ENCODE measurements at regions not wholly inside any gene's neighbourhood (a gene's known extent, or its start where the extent isn't known, plus 50 kb on each side); places are given as distances from the start of the nearest gene placed in this dataset.

GRCh38 chr4:19823781-19824180 is 427.9 kb upstream of the SLIT2 start:
- no peaks in the 10 kb centered on the region for H3K36me3 ChIP-seq (ENCODE audit: control insufficient read depth in 2 of 2, insufficient read depth in 2 of 2, low read length in 2 of 2)
- H3K27ac ChIP-seq (ENCODE audit: low read depth in 2 of 2, low read length in 2 of 2), result no peak overlapping the region
- no peak overlapping the region for H3K4me3 ChIP-seq (ENCODE audit: low read length in 2 of 2)
- H3K9ac ChIP-seq (ENCODE audit: low read depth in 1 of 2, low read length in 2 of 2), result no peak overlapping the region
- no peaks in the 10 kb centered on the region for H3K27me3 ChIP-seq (ENCODE audit: control insufficient read depth in 2 of 2, insufficient read depth in 2 of 2, low read length in 2 of 2)
- H3K4me1 ChIP-seq (ENCODE audit: control insufficient read depth in 2 of 2, insufficient read depth in 2 of 2, low read length in 2 of 2), result no peaks in the 10 kb centered on the region
- no peaks in the 10 kb centered on the region for H3K9me3 ChIP-seq (ENCODE audit: control insufficient read depth in 2 of 2, low read length in 2 of 2)

DNA sequence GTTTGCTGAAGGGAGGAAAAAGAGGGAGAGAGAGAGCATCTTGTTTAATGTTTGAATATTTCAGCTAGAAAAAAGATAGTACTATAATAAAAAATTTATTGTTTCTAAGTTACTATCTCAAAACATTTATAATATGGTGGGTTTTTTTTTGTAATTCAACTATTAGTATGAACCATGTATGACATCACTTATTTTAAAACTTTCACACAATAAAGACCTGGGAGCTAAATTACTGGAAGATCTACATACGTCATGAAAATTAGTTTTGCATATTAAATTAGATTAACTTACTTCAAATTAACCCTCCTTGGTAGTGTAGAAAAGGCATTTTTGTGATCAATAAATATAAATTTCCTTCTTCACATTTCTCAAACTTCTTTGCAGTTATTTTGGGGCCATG is 432.0 kb upstream of the SLIT2 start:
- Histone ChIP-seq H3K27me3 (ENCODE audit: control insufficient read depth in 2 of 2, insufficient read depth in 2 of 2, low read length in 2 of 2) (no peaks in the 10 kb centered on the region), H3K4me1 (ENCODE audit: control insufficient read depth in 2 of 2, insufficient read depth in 2 of 2, low read length in 2 of 2) (no peaks in the 10 kb centered on the region), H3K9ac (ENCODE audit: low read depth in 1 of 2, low read length in 2 of 2) (no peak overlapping the region), H3K4me3 (ENCODE audit: low read length in 2 of 2) (no peak overlapping the region), H3K36me3 (ENCODE audit: control insufficient read depth in 2 of 2, insufficient read depth in 2 of 2, low read length in 2 of 2) (no peaks in the 10 kb centered on the region), H3K9me3 (ENCODE audit: control insufficient read depth in 2 of 2, low read length in 2 of 2) (no peaks in the 10 kb centered on the region), H3K27ac (ENCODE audit: low read depth in 2 of 2, low read length in 2 of 2) (no peak overlapping the region)

DNA sequence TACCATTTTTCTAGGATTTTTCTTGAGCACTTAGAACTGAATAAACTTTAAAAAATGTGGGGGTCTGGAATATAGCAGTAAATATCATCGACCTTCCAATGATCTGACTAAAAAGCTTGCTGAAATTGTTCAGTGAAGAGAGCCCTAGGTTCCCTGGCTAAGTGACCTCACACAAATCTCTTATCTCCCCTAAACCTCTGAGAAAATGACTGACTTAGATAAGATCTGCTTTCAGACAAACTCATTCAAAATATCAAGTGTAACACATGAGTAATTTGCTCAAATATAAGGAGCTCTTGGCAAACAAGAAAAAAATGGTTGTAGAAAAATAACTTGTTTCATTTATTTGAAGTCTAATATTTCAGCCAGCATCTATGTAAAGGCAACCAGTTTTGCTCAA is 441.7 kb upstream of the SLIT2 start:
- no peak overlapping the region for H3K9ac ChIP-seq (ENCODE audit: low read depth in 1 of 2, low read length in 2 of 2)
- no peaks in the 10 kb centered on the region for H3K4me1 ChIP-seq (ENCODE audit: control insufficient read depth in 2 of 2, insufficient read depth in 2 of 2, low read length in 2 of 2)
- no peaks in the 10 kb centered on the region for H3K27me3 ChIP-seq (ENCODE audit: control insufficient read depth in 2 of 2, insufficient read depth in 2 of 2, low read length in 2 of 2)
- H3K36me3 ChIP-seq (ENCODE audit: control insufficient read depth in 2 of 2, insufficient read depth in 2 of 2, low read length in 2 of 2), result no peaks in the 10 kb centered on the region
- H3K9me3 ChIP-seq (ENCODE audit: control insufficient read depth in 2 of 2, low read length in 2 of 2), result no peaks in the 10 kb centered on the region
- H3K4me3 ChIP-seq (ENCODE audit: low read length in 2 of 2), result no peak overlapping the region
- no peak overlapping the region for H3K27ac ChIP-seq (ENCODE audit: low read depth in 2 of 2, low read length in 2 of 2)

GRCh38 chr4:19807505-19807904 is 444.2 kb upstream of the SLIT2 start:
- H3K4me3 ChIP-seq (ENCODE audit: low read length in 2 of 2), result no peak overlapping the region
- no peaks in the 10 kb centered on the region for H3K36me3 ChIP-seq (ENCODE audit: control insufficient read depth in 2 of 2, insufficient read depth in 2 of 2, low read length in 2 of 2)
- H3K4me1 ChIP-seq (ENCODE audit: control insufficient read depth in 2 of 2, insufficient read depth in 2 of 2, low read length in 2 of 2), result no peaks in the 10 kb centered on the region
- no peak overlapping the region for H3K27ac ChIP-seq (ENCODE audit: low read depth in 2 of 2, low read length in 2 of 2)
- no peaks in the 10 kb centered on the region for H3K27me3 ChIP-seq (ENCODE audit: control insufficient read depth in 2 of 2, insufficient read depth in 2 of 2, low read length in 2 of 2)
- no peaks in the 10 kb centered on the region for H3K9me3 ChIP-seq (ENCODE audit: control insufficient read depth in 2 of 2, low read length in 2 of 2)
- H3K9ac ChIP-seq (ENCODE audit: low read depth in 1 of 2, low read length in 2 of 2), result no peak overlapping the region

GRCh38 chr4:19806865-19807264 is 444.8 kb upstream of the SLIT2 start:
- H3K4me1 ChIP-seq (ENCODE audit: control insufficient read depth in 2 of 2, insufficient read depth in 2 of 2, low read length in 2 of 2), result no peaks in the 10 kb centered on the region
- H3K9me3 ChIP-seq (ENCODE audit: control insufficient read depth in 2 of 2, low read length in 2 of 2), result no peaks in the 10 kb centered on the region
- H3K9ac ChIP-seq (ENCODE audit: low read depth in 1 of 2, low read length in 2 of 2), result no peak overlapping the region
- H3K27ac ChIP-seq (ENCODE audit: low read depth in 2 of 2, low read length in 2 of 2), result no peak overlapping the region
- no peaks in the 10 kb centered on the region for H3K36me3 ChIP-seq (ENCODE audit: control insufficient read depth in 2 of 2, insufficient read depth in 2 of 2, low read length in 2 of 2)
- H3K4me3 ChIP-seq (ENCODE audit: low read length in 2 of 2), result no peak overlapping the region
- no peaks in the 10 kb centered on the region for H3K27me3 ChIP-seq (ENCODE audit: control insufficient read depth in 2 of 2, insufficient read depth in 2 of 2, low read length in 2 of 2)

- Histone ChIP-seq H3K9me3 (ENCODE audit: control insufficient read depth in 2 of 2, low read length in 2 of 2) (no peaks in the 10 kb centered on the region), H3K36me3 (ENCODE audit: control insufficient read depth in 2 of 2, insufficient read depth in 2 of 2, low read length in 2 of 2) (no peaks in the 10 kb centered on the region), H3K27me3 (ENCODE audit: control insufficient read depth in 2 of 2, insufficient read depth in 2 of 2, low read length in 2 of 2) (no peaks in the 10 kb centered on the region), H3K27ac (ENCODE audit: low read depth in 2 of 2, low read length in 2 of 2) (no peak overlapping the region), H3K4me1 (ENCODE audit: control insufficient read depth in 2 of 2, insufficient read depth in 2 of 2, low read length in 2 of 2) (no peaks in the 10 kb centered on the region), H3K4me3 (ENCODE audit: low read length in 2 of 2) (no peak overlapping the region), H3K9ac (ENCODE audit: low read depth in 1 of 2, low read length in 2 of 2) (no peak overlapping the region)
Measured at GRCh38 chr4:19803406-19803805, 448.3 kb upstream of the SLIT2 start.

DNA sequence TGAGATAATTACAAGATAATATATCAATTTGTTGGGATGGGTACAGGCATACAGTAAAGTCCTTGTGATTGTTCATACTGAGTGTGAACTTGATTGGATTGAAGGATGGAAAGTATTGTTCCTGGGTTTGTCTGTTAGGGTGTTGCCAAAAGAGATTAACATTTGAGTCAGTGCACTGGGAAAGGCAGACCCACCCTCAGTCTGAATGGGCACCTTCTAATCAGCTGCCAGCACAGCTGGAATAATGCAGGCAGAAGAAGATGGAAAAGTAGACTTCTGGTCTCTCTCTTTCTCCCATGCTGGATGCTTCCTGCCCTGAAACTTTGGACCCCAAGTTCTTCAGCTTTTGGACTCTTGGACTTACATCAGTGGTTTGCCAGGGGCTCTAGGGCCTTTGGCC is 457.9 kb upstream of the SLIT2 start:
- Histone ChIP-seq H3K36me3 (ENCODE audit: control insufficient read depth in 2 of 2, insufficient read depth in 2 of 2, low read length in 2 of 2) (no peaks in the 10 kb centered on the region), H3K9me3 (ENCODE audit: control insufficient read depth in 2 of 2, low read length in 2 of 2) (no peaks in the 10 kb centered on the region), H3K4me3 (ENCODE audit: low read length in 2 of 2) (no peak overlapping the region), H3K27ac (ENCODE audit: low read depth in 2 of 2, low read length in 2 of 2) (no peak overlapping the region), H3K9ac (ENCODE audit: low read depth in 1 of 2, low read length in 2 of 2) (no peak overlapping the region), H3K27me3 (ENCODE audit: control insufficient read depth in 2 of 2, insufficient read depth in 2 of 2, low read length in 2 of 2) (no peaks in the 10 kb centered on the region), H3K4me1 (ENCODE audit: control insufficient read depth in 2 of 2, insufficient read depth in 2 of 2, low read length in 2 of 2) (no peaks in the 10 kb centered on the region)

DNA sequence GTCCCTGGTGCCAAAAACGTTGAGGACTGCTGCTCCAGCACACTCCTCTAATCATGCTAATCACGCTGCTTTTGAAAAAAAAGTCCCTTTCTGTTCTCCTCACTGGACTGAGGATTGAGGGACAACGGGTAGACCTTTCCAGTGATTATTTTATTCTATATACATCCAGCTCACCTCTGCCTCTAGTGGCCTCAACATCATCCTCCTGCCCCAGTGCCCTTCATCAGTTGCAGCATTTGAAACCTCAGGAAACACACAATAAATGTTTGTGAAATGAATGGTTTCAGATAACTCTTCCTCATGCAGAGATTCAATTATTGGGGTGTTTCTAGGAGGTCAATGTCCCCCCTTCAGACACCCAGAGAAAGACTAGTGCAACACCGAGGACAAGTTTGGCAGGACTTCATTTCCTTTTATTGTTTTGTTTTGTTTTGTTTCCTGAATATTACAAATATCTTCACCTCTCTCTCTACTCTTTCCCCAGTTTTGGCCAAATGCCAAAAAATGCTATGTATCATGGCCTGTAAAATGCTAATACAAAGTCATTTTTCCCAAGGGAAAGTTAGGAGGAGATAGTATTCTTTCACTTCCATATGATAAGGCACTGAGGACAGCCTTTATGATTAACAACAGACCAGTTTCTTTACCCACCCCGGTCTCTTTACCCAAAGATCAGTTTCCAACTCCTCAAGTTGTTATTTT is 460.1 kb upstream of the SLIT2 start:
- H3K27ac ChIP-seq (ENCODE audit: low read depth in 2 of 2, low read length in 2 of 2), result no peak overlapping the region
- H3K4me3 ChIP-seq (ENCODE audit: low read length in 2 of 2), result no peak overlapping the region
- no peaks in the 10 kb centered on the region for H3K4me1 ChIP-seq (ENCODE audit: control insufficient read depth in 2 of 2, insufficient read depth in 2 of 2, low read length in 2 of 2)
- H3K36me3 ChIP-seq (ENCODE audit: control insufficient read depth in 2 of 2, insufficient read depth in 2 of 2, low read length in 2 of 2), result no peaks in the 10 kb centered on the region
- no peaks in the 10 kb centered on the region for H3K9me3 ChIP-seq (ENCODE audit: control insufficient read depth in 2 of 2, low read length in 2 of 2)
- no peak overlapping the region for H3K9ac ChIP-seq (ENCODE audit: low read depth in 1 of 2, low read length in 2 of 2)
- no peaks in the 10 kb centered on the region for H3K27me3 ChIP-seq (ENCODE audit: control insufficient read depth in 2 of 2, insufficient read depth in 2 of 2, low read length in 2 of 2)

DNA sequence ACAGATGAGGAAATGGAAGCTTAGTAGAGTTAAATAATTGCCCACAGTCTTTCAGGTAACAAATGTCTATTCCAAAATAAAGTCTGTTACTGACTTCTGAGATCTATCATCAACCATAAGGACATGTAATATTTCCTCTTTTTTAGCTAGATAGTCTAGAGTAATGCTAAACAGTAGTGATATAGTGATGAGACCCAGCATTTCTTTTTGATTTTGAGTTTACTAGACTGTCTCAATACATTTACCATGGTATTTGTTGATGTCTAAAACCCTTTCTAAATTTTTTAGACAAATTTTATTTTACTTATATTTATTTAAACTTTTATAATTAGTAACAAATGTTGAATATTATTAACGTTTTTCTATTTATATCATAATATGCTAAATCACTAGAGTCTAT is 465.1 kb upstream of the SLIT2 start:
- Histone ChIP-seq H3K9me3 (ENCODE audit: control insufficient read depth in 2 of 2, low read length in 2 of 2) (peaks cover 0 to 3% of the 10 kb centered on the region in 2 donors), H3K36me3 (ENCODE audit: control insufficient read depth in 2 of 2, insufficient read depth in 2 of 2, low read length in 2 of 2) (no peaks in the 10 kb centered on the region), H3K4me1 (ENCODE audit: control insufficient read depth in 2 of 2, insufficient read depth in 2 of 2, low read length in 2 of 2) (no peaks in the 10 kb centered on the region), H3K27ac (ENCODE audit: low read depth in 2 of 2, low read length in 2 of 2) (no peak overlapping the region), H3K4me3 (ENCODE audit: low read length in 2 of 2) (no peak overlapping the region), H3K27me3 (ENCODE audit: control insufficient read depth in 2 of 2, insufficient read depth in 2 of 2, low read length in 2 of 2) (no peaks in the 10 kb centered on the region), H3K9ac (ENCODE audit: low read depth in 1 of 2, low read length in 2 of 2) (no peak overlapping the region)

- Histone ChIP-seq H3K9ac (ENCODE audit: low read depth in 1 of 2, low read length in 2 of 2) (no peak overlapping the region), H3K4me1 (ENCODE audit: control insufficient read depth in 2 of 2, insufficient read depth in 2 of 2, low read length in 2 of 2) (no peaks in the 10 kb centered on the region), H3K27ac (ENCODE audit: low read depth in 2 of 2, low read length in 2 of 2) (no peak overlapping the region), H3K36me3 (ENCODE audit: control insufficient read depth in 2 of 2, insufficient read depth in 2 of 2, low read length in 2 of 2) (no peaks in the 10 kb centered on the region), H3K27me3 (ENCODE audit: control insufficient read depth in 2 of 2, insufficient read depth in 2 of 2, low read length in 2 of 2) (no peaks in the 10 kb centered on the region), H3K9me3 (ENCODE audit: control insufficient read depth in 2 of 2, low read length in 2 of 2) (peaks cover 0 to 3% of the 10 kb centered on the region in 2 donors), H3K4me3 (ENCODE audit: low read length in 2 of 2) (no peak overlapping the region)
Measured at GRCh38 chr4:19783667-19784223, 468.0 kb upstream of the SLIT2 start.

Data from mucosa of rectum (tissue), 2 donors.